ENCODE measurements at regions not wholly inside any gene's neighbourhood (a gene's known extent, or its start where the extent isn't known, plus 50 kb on each side); places are given as distances from the start of the nearest gene placed in this dataset.

- TF ChIP-seq POLR2A (IDR thresholded peaks at IDR 0.05; ENCODE audit: control extremely low read depth in 1 of 2, low read depth in 2 of 2, low read length in 2 of 2) (no peak), GTF2F1 (IDR thresholded peaks at IDR 0.05; ENCODE audit: borderline replicate concordance, low read depth, low read length) (no peak), SIX5 (IDR thresholded peaks at IDR 0.05; ENCODE audit: low read depth, low read length) (no peak), CHD1 (IDR thresholded peaks at IDR 0.05; ENCODE audit: low read depth, low read length) (no peak), MAFK (IDR thresholded peaks at IDR 0.05; ENCODE audit: low read depth, low read length) (no peak), KDM5A (IDR thresholded peaks at IDR 0.05; ENCODE audit: low read length) (no peak), NRF1 (IDR thresholded peaks at IDR 0.05; ENCODE audit: low read depth, low read length) (no peak), CHD2 (IDR thresholded peaks at IDR 0.05; ENCODE audit: low read length) (no peak), JUND (IDR thresholded peaks at IDR 0.05; ENCODE audit: low read length) (no peak)
- TF ChIP-seq, protein P1, sequence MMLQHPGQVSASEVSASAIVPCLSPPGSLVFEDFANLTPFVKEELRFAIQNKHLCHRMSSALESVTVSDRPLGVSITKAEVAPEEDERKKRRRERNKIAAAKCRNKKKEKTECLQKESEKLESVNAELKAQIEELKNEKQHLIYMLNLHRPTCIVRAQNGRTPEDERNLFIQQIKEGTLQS (IDR thresholded peaks at IDR 0.05; ENCODE audit: insufficient read depth, low read depth, low read length): no peak
- TF ChIP-seq, protein P2, sequence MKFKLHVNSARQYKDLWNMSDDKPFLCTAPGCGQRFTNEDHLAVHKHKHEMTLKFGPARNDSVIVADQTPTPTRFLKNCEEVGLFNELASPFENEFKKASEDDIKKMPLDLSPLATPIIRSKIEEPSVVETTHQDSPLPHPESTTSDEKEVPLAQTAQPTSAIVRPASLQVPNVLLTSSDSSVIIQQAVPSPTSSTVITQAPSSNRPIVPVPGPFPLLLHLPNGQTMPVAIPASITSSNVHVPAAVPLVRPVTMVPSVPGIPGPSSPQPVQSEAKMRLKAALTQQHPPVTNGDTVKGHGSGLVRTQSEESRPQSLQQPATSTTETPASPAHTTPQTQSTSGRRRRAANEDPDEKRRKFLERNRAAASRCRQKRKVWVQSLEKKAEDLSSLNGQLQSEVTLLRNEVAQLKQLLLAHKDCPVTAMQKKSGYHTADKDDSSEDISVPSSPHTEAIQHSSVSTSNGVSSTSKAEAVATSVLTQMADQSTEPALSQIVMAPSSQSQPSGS (IDR thresholded peaks at IDR 0.05; ENCODE audit: low read length): no peak
These were observed 78.5 kb upstream of the MEDAG start (continued) for GRCh38 chr13:30827578-30827925.

Data from H1 (cell line).